ENCODE measurements at regions not wholly inside any gene's neighbourhood (a gene's known extent, or its start where the extent isn't known, plus 50 kb on each side); places are given as distances from the start of the nearest gene placed in this dataset.
"Not testable (repeated sequence)": the region's sequence is repeated elsewhere in the genome, so short reads cannot be mapped to it uniquely, and the experiment has no call there.

DNA sequence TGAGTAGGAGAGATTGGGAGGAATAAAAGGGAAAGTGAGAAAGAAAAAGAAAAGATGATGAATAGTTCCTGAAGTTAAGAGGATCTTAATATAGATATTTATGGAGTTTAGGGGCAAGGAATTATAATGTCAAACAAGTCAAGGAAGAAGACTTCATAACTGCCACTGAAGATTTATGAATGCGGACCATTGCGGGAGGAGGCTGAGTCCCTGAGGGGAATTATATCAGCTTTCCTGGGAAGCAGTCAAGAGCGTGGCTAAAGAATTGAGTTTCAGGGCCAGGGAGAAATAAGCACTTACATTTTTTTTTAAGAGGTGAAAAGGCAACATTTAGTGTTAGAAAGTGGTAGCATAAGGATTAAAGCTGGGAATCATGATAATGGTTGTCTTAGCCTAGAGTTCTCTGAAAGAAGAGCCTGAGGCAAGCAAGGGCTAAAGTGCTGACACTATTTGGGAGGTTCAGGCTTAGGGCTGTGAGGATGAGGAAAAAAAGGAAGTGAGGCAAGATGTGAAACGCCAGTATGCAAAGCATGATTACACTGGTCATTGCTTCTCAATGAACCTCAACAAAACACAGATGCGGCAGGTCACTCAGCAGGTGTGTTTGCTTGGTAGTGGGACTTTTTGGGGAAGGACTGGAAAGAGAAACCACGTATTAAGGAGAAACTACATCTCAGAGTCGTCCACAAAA, 217.1 kb downstream of the SLC4A3 start:
- no peak for DNase-seq

- no peak for DNase-seq
These were observed 221.5 kb downstream of the SLC4A3 start for GRCh38 chr2:219848882-219849281.

GRCh38 chr2:219851169-219851568, 223.7 kb downstream of the SLC4A3 start:
- DNase-seq = no peak

DNA sequence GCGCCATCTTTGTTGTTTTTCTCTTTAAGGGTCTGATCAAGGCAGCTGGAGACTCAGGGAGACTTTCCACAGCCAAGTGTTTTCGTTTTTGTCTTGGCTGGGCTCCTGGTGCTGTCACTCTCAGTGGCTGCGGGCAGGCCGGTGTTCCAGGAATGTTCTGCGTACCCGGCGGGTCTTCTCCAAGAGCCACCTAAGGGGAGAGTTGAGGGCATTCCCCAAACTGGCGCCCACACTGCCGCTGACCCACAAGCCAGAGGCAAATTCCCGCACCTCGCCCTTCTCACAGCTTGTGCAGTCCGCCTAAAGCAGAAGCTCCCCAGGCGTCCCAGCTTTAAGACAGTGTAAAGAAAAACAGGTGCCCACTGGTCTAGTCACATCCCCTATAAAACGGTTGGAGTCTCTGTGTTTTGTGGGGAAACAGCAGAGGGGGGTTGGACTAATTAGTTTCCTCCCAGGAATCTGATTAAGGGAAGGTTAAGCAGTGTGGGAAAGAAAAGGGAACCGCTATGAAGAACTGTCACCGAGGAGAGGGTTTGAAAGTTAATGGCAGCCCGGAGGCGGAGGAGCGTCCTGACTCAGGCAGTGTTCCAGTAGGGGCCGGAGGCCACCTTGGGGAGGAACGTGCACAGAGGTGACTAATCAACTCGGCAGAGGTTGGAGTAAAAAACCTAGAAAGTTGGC, 224.5 kb downstream of the SLC4A3 start:
- no peak for DNase-seq

DNA sequence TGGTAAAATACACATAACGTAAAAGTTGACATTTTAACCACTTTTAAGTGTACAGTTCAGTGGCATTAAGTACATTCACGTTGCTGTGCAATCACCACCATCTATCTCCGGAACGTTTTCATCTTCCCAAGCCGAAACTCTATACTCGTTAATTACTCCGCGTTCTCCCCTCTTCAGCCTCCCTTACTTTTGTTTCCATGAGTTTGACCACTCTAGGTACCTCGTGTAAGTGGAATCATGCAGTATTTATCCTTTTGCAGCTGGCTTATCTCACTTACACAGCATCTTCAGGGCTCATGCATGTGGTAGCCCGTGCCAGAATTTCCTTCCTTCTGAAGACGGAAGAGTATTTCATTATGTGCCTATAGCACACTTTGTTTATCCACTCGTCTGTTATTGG, 225.2 kb downstream of the SLC4A3 start:
- no peak for DNase-seq

DNA sequence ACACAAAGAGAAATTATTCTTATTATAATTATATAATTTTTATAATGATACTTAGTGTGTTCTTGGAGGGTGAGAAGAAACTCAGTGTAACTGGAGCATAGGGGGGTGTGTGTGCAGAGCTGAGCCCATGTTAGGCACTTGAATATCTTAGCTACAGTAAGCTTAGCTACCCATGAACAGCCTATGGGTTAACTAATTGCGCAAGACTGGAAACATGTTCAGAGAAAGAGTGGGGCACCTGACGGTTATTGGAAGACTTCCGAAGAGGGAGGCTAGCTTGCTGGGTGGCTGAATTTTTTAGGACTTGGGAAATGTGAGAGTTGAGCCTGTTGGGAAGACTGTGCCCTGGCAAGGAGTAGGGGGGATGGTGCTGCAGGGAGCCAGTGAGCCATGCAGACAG, 229.2 kb downstream of the SLC4A3 start:
- DNase-seq = no peak

DNA sequence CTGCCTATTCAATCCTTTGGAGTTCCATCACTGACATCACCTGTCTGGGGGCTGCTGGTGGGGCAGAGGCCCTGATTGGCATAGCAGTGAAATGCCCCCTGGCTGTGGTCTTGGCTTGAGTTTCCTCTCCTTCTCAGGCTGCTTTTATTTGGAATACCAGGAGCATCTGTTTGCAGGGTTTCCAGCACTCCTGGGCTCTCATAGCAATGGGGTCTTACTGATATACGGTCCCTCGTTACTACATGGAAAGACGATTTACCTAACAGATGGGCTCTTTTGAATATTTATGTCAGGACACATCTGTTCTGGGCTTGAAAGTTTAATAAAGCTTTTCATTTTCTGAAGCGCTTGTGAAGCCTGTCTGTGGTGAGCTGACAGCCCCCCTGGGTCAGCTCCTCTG, 230.3 kb downstream of the SLC4A3 start:
- DNase-seq = no peak

- no peak for DNase-seq
These were observed 233.9 kb downstream of the SLC4A3 start for GRCh38 chr2:219861307-219861706.

DNA sequence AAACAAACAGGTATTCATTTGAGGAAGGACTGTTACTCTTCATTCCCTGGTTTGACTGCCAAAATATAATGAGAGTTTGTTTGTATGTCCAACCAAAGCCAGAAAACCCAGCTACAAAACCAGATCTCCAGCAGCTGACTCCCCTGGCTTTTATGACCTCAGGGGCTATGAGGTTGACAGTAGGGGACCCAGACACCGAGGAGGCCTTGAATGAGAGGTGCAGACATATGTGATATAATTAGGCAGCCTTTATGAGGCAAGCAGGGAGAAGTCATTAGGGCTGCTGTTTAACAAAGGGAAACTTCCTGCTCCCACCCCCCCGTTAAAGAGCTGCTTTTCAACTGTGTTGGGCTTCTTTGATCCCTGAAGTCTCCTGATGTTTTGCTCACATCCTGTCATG, 236.7 kb downstream of the SLC4A3 start:
- no peak for DNase-seq

DNA sequence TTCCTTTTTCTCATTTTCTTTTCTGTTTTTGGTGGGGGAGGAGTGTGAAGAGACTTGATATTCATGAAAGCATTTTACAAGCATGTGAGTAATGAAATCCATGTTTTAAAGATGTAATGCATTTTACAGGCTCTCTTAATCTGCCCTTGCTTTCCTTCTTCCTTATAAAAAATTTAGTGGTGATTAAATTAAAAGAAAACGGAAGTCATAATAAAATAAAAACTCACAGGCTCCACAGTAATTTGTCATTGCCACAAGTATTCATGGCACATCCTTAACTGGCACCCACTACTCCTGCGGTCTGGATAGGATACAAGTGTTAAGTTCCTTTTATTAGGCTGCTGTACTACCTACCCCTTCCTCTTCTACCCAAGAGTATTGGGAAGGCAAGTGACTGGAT, 241.2 kb downstream of the SLC4A3 start:
- no peak for DNase-seq

DNA sequence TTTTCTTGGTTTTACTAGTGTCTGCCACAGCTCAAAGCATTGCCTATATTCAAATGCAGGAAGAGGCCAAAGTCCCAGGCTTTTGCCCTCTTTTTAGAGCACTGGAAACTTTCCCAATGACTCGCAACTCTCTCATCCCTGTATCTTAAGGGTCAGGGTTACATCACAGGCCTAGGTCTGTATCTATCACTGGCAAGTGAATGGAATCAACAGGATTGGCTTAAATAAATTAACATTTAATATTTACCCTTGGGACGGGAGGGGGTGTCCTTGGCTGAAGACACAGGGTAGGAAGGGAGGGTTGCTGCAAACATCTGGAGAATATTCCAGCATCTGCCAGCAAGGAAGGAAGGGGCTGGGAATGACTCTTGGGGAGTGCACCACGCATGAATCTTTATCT, 242.6 kb downstream of the SLC4A3 start:
- DNase-seq = no peak

DNA sequence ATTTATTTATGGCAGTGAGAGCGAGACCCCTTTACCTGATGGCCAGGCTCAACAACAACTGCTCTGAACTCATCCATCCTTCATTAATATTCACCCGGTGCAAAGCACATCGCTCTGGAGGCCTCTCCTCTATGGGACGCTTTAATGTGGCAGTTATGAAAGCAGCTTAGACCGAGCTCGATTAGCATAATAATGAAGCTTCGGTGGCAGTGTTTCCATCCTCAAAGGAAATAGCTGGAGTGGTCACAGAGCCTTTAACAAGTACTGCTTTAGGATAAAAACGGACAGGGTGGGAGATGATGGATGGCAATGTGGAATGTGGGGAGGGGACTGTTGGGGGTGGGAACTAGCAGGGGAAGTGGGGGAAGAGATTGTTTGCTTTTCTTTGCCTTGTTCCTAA, 243.9 kb downstream of the SLC4A3 start:
- DNase-seq = no peak

- DNase-seq = no peak
These were observed 247.6 kb downstream of the SLC4A3 start for GRCh38 chr2:219875036-219875435.

GRCh38 chr2:219875986-219876385, 248.6 kb downstream of the SLC4A3 start:
- not testable (repeated sequence) for DNase-seq

GRCh38 chr2:219876931-219877330, 249.5 kb downstream of the SLC4A3 start:
- DNase-seq = no peak

GRCh38 chr2:219877728-219878127, 250.3 kb downstream of the SLC4A3 start:
- no peak for DNase-seq

DNA sequence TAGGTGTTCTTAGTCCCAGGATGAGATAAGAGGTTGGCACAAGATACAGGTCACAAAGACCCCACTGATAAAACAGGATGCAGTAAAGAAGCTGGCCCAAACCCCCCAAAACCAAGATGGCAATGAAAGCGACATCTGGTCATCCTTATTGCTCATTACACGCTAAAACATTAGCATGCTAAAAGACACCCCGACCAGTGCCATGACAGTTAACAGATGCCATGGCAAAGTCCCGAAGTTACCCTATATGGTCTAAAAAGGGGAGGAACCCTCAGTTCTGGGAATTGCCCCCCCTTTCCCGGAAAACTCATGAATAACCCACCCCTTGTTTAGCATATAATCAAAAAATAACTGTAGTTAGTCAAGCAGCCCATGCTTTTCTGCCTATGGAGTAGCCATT, 251.1 kb downstream of the SLC4A3 start:
- no peak for DNase-seq

DNA sequence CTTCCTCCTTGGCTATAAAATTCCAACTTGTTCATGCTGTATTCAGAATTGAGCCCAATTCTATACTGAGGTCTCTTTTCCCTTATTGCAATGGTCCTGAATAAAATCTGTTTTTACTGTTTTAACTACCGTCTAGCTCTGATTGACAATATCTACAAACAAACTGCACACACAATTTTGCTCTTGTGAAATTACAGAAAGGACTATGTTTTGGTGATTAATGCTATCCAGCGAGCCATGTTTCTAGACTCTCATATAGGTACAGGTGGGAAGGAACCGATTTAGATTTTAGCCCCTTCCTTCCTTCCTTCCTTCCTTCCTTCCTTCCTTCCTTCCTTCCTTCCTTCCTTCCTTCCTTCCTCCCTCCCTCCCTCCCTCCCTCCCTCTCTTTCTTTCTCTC, 254.4 kb downstream of the SLC4A3 start:
- no peak for DNase-seq

DNA sequence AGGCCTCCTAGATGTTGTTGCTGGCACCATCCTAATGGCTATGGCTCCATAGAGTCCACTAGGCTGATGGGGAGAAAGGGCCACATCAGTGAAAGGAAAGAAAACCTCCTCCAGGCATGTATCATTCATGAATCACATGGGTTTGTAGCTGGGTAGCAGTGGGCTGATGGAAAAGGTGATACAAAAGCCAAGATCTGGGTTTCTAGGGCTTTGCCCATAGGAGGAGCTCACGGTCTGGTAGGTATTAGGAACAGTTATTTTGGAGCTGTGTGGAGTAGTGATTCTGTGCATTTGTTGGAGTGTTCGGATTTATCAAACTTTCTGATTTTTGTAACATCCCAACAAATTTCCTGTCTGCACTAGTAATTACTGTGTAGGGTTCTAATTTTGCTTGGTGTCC, 259.2 kb downstream of the SLC4A3 start:
- DNase-seq = no peak

DNA sequence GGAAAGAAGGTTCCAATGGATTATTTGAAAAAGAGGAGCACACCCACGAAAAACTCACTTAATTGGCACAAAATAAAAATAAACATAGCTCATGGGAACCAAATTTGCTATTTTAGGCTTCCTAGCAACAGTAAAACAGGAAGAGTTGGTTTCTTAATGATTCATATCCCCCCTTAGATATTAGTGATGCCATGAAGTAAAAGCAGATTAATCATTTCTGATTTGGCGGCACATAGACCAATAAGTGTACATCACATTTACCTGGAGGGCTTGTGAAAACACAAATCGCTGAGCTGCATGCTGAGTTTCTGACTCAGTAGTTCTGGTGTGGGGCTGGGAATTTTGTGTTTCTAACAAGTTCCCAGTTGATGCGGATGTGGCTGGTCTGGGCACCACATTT, 260.4 kb downstream of the SLC4A3 start:
- no peak for DNase-seq

DNA sequence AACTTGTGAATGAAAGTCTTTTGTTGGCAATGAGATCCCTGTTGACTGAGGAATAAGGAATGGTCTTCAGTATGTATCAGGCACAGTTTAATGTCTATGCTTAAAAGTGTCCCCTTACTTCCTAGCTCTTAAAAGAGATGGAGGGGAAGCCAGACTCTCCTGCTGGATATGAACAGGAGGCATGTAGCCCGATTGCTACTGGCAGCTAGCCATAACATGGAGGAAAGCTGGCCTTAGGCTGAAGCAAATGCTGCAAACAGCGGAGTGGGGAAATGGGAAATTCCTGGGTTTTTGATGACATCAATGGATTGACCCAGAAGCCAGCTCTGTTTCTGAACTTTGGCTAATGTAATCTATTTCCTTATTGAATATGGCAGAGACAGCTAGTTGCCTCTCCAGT, 266.1 kb downstream of the SLC4A3 start:
- DNase-seq = no peak

DNA sequence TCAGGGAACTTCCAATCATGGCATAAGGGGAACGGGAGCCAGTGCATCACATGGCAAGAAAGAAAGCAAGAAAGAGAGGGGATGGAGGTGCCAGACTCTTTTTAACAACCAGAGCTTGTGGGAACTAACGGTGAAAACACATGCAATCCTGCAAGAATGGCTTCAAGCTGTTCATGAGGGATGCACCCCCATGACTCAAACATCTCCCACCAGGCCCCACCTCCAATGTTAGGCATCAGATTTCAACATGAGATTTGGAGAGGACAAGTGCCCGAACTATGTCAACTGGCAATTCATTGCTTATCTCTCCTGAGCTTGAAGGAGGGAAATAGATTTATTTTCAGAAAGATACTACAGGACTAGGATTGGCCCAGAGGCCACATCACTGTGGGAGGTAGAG, 270.0 kb downstream of the SLC4A3 start:
- no peak for DNase-seq

GRCh38 chr2:219901155-219901554, 273.7 kb downstream of the SLC4A3 start:
- DNase-seq = no peak

GRCh38 chr2:219902891-219903552, 275.6 kb downstream of the SLC4A3 start:
- DNase-seq = no peak

Data from amniotic stem cell (primary cell).